Muscle layer of duodenum (tissue), 2 donors: ENCODE measurements at regions not wholly inside any gene's neighbourhood (a gene's known extent, or its start where the extent isn't known, plus 50 kb on each side); places are given as distances from the start of the nearest gene placed in this dataset.

Experiments used
- H3K27ac ChIP-seq: one replicate; pipeline ENCODE4 v1.7.0; 2013; ENCODE audit warnings: mild to moderate bottlenecking, low read length
- H3K27me3 ChIP-seq: one replicate; pipeline ENCODE4 v1.7.0; 2013; ENCODE audit warnings: low read depth, mild to moderate bottlenecking, control low read depth, low read length
- H3K36me3 ChIP-seq, 2 donors: one replicate each; pipeline ENCODE4 v1.7.0; 2013; ENCODE audit warnings: low read length in 2 of 2, control low read depth in 1 of 2, mild to moderate bottlenecking in 1 of 2; ENCODE audit not compliant: insufficient read depth in 2 of 2, control insufficient read depth in 1 of 2
- H3K4me1 ChIP-seq, 2 donors: one replicate each; pipeline ENCODE4 v1.7.0; 2013; ENCODE audit warnings: low read length in 2 of 2, mild to moderate bottlenecking in 2 of 2, control low read depth in 1 of 2, moderate library complexity in 1 of 2; ENCODE audit not compliant: insufficient read depth in 2 of 2, control insufficient read depth in 1 of 2
- H3K4me3 ChIP-seq, 2 donors: one replicate each; pipeline ENCODE4 v1.7.0; 2013; ENCODE audit warnings: low read length in 2 of 2, low read depth in 1 of 2, mild to moderate bottlenecking in 1 of 2
- H3K9me3 ChIP-seq, 2 donors: one replicate each; pipeline ENCODE4 v1.7.0; 2013; ENCODE audit warnings: low read length in 2 of 2, control low read depth in 1 of 2, mild to moderate bottlenecking in 1 of 2; ENCODE audit not compliant: control insufficient read depth in 1 of 2
- donor health status: healthy.

DNA sequence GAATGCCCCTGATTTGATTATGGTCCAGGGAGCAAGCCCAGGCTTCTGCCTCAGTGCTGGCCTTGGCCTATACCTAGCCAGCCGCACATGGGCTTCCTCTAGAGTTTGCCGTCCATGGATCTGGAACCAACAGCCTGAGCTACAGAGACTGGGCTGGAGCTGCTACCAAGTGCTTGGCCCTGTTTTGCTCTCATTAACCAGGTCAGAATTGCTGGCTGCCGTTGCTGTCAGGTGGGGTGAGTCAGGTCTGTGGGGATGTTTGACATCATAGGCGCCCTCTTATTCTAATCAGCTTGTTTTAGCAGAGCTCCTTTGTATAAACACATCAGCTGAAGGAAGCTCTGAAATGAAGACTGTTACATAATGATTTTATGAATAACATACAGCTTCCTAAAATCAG, 83.1 kb upstream of the PHACTR2 start:
- Histone ChIP-seq H3K9me3 (no peaks in the 10 kb centered on the region), H3K27ac (no peak overlapping the region), H3K4me3 (no peak overlapping the region), H3K36me3 (no peaks in the 10 kb centered on the region), H3K27me3 (no peaks in the 10 kb centered on the region), H3K4me1 (peaks cover 0 to 13% of the 10 kb centered on the region in 2 donors)

DNA sequence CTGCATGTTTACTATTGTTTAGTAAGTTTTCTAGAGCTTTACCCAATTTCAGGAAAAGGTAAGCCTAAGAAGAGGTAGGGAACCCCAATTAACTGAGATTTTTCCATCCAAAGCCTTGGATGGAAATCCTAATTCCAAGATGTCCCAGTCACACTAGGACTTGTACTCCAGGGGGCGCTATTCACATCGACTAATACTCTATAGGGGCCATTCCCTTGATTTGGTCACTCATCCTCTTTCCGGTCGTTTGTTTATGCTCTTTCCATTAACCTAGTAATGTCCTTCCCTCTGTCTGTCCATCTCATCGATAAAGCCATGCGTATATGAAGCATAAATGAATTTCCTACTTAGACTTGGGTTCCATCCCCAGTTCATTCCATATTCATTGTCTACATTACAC, 80.8 kb upstream of the FUCA2 start:
- H3K27ac ChIP-seq, result no peak overlapping the region
- H3K4me1 ChIP-seq, result peaks cover 0 to 13% of the 10 kb centered on the region in 2 donors
- no peaks in the 10 kb centered on the region for H3K9me3 ChIP-seq
- H3K27me3 ChIP-seq, result no peaks in the 10 kb centered on the region
- H3K36me3 ChIP-seq, result no peaks in the 10 kb centered on the region
- no peak overlapping the region for H3K4me3 ChIP-seq

DNA sequence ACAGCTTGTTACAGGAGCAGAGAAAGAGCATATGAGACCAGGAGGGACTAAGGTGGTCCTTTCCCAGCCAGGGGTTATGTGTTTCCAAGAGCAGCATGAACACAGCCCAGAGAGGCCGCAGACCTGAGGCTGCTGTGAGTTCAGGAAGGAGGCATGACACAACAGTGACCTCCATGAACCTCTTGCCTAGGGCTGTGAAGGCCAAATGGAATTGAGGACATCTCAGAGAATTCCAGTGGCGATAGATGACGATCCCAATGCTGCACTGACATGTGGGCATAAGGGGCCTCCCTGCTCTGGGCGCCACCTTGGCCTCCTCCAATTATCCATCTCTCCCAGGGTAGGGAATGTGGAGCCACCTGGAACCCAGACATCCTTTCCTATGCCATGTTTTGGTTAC, 79.9 kb upstream of the FUCA2 start:
- no peak overlapping the region for H3K27ac ChIP-seq
- H3K9me3 ChIP-seq, result no peaks in the 10 kb centered on the region
- H3K36me3 ChIP-seq, result no peaks in the 10 kb centered on the region
- peaks cover 0 to 8% of the 10 kb centered on the region in 2 donors for H3K4me1 ChIP-seq
- H3K27me3 ChIP-seq, result no peaks in the 10 kb centered on the region
- H3K4me3 ChIP-seq, result no peak overlapping the region

DNA sequence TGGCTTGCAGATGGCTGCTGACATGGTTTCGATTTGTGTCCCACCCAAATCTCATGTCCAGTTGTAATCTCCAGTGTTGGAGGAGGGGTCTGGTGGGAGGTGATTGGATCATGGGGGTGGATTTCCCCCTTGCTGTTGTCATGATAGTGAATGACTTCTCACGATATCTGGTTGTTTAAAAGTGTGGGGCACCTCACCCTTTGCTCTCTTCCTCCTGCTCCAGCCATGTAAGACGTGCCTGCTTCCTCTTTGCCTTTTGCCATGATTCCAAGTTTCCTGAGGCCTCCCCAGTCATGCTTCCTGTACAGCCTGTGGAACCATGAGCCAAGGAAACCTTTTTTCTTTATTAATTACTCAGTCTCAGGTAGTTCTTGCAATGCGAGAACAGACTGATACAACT, 77.6 kb upstream of the FUCA2 start:
- no peak overlapping the region for H3K4me3 ChIP-seq
- no peak overlapping the region for H3K27ac ChIP-seq
- H3K36me3 ChIP-seq, result no peaks in the 10 kb centered on the region
- peaks cover 0 to 7% of the 10 kb centered on the region in 2 donors for H3K4me1 ChIP-seq
- no peaks in the 10 kb centered on the region for H3K9me3 ChIP-seq
- H3K27me3 ChIP-seq, result no peaks in the 10 kb centered on the region

DNA sequence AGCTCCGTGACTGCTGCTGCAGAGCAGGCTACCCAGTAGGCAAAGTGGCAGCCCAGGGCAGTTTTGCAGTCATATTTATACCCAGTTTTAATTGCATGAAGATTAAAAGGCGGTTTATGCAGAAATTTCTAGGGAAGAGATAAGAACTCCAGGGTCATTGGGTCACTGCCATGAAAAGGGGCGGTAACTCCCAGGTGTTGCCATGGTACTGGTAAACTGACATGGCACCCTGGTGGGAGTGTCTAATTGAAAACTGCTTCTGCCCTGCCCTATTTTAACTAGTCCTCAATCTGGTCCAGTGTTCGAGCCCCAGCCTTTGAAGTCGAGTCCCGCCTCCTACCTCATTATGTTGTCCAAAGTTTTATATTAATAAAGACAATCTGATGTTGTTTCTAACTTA, 75.0 kb upstream of the FUCA2 start:
- Histone ChIP-seq H3K4me3 (no peak overlapping the region), H3K27ac (no peak overlapping the region), H3K9me3 (no peaks in the 10 kb centered on the region), H3K36me3 (no peaks in the 10 kb centered on the region), H3K27me3 (no peaks in the 10 kb centered on the region), H3K4me1 (peaks cover 0 to 7% of the 10 kb centered on the region in 2 donors)

DNA sequence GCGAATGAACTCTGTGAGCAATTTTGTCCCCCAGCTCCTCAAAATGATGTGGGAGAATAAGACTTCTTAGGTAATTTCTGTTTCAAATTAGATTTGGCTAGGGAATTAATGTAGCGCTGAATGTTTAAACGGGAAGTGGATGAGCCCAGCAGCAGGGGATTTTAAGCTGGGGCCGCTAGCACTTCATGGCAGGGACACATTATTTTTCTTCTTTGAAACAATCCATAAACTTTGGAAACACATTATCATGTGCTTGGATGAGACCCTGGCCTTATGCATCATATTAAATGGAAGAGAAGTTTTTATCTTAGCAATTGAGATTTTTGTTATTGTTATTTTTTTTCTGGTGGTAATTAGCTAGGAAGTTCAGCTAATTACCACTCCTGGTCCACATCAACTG, 74.2 kb upstream of the FUCA2 start:
- H3K4me3 ChIP-seq, result no peak overlapping the region
- H3K36me3 ChIP-seq, result no peaks in the 10 kb centered on the region
- peaks cover 0 to 7% of the 10 kb centered on the region in 2 donors for H3K4me1 ChIP-seq
- H3K27me3 ChIP-seq, result no peaks in the 10 kb centered on the region
- no peaks in the 10 kb centered on the region for H3K9me3 ChIP-seq
- H3K27ac ChIP-seq, result no peak overlapping the region

DNA sequence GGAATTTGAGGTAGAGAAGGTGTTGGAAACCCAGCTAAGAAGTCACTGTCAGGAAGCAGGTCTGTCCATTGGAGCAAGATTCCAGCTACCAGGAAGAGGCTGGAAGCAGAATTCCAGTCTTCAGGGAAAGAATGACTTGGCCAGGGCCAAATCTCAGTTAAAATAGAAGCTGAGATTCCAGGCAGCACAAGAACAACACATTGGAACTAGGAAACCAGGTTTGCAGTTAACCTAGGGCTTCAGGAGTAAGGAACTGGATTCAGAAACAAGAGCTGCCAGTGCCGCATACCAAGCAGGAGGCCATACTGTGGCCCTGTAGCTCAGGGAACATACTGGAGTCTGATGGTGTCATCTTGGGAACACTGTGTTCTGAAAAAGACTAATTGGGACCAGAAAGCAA, 73.7 kb upstream of the FUCA2 start:
- H3K4me3 ChIP-seq, result no peak overlapping the region
- H3K4me1 ChIP-seq, result peaks cover 0 to 7% of the 10 kb centered on the region in 2 donors
- H3K27ac ChIP-seq, result no peak overlapping the region
- no peaks in the 10 kb centered on the region for H3K36me3 ChIP-seq
- no peaks in the 10 kb centered on the region for H3K27me3 ChIP-seq
- no peaks in the 10 kb centered on the region for H3K9me3 ChIP-seq

DNA sequence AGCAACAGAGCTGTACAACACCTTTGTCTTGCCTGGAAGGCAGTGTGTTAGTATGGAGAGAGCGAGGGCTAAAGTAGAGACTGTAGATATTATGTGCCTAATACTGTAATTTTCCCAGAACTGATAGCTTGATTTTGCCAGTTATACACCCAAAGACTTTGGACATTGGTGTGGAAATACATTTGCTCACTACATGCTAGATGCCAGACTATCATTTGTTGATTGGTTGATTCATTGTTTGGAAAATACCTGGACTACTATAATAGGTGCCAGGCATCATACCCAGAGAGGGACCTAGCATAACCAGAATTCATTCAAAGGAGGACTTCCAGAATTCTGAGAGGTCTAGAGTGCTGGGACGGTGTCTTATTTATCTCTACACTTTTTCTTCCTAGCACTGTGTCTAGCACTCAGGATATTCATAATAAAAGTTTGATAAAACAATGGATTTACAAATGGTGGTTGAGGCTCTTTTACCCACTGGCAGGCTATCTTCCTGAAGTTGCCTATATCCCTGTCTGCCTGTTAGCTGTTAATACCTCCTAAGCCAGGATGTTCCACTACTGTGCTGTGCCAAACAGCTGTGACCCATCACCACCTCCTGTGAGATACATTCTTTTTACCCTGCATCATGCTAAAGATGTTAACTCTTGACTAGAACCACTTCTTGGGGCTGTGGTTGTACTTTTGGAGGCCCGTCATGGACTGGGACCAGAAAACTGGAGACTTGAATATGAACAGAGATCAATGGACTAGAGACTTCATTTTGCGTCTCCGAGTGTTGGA, 72.2 kb upstream of the FUCA2 start:
- Histone ChIP-seq H3K27me3 (no peaks in the 10 kb centered on the region), H3K4me1 (peaks cover 0 to 12% of the 10 kb centered on the region in 2 donors), H3K27ac (no peak overlapping the region), H3K36me3 (no peaks in the 10 kb centered on the region), H3K9me3 (no peaks in the 10 kb centered on the region), H3K4me3 (no peak overlapping the region)

DNA sequence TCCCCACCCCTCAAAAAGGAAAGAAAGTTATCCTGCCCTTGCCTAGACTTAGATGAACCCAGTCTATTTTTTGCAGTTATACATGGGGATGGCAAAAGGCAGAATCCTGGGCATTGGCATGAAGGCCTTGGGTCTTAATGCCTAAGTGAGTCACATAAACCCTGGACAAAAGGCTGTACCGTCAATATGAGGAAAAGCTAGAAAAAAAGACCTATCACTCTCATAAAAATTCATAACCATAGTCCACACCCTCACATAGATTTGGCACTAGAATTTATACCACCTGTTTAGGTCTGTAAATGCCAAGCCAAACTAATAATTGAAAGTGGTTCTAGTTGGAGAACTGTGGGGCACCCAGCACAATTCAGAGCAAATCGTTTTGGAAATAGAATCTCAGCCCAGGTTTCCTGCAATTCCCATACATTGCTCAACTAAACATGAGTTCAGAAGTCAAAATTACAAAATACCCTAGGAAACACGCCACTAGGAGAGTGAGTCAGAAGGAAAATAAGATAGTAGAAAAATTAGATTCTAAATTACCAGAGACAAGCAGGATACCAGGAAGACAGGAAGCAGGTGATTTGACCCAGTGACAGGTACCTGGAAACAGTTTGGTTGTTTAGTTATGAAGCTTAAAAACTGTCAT, 70.4 kb upstream of the FUCA2 start:
- no peak overlapping the region for H3K27ac ChIP-seq

DNA sequence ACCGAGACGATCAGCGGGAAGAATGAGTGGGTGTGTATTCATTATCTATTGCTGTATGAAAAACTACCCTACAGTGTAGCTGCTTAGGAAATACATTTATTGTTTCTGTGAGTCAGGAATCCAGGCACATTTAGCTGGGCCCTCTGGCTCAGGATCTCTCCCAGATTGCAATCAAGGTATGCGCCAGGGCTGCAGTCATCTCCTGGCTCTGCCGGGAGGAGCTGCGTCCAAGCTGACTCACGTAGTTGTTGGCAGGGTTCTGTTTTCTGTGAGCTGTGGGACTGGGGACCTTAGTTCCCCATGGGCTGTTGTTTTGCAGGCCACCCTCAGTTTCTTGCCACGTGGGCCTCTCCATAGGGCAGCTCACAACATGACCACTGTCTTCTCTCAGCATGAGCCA, 68.2 kb upstream of the FUCA2 start:
- no peaks in the 10 kb centered on the region for H3K36me3 ChIP-seq
- H3K4me1 ChIP-seq, result peaks cover 0 to 5% of the 10 kb centered on the region in 2 donors
- no peak overlapping the region for H3K27ac ChIP-seq
- H3K4me3 ChIP-seq, result no peak overlapping the region
- no peaks in the 10 kb centered on the region for H3K27me3 ChIP-seq
- H3K9me3 ChIP-seq, result no peaks in the 10 kb centered on the region

More for the DNA sequence above, 70.4 kb upstream of the FUCA2 start:
- H3K4me3 ChIP-seq, result no peak overlapping the region
- no peaks in the 10 kb centered on the region for H3K27me3 ChIP-seq
- H3K4me1 ChIP-seq, result peaks cover 0 to 12% of the 10 kb centered on the region in 2 donors
- no peaks in the 10 kb centered on the region for H3K36me3 ChIP-seq
- no peaks in the 10 kb centered on the region for H3K9me3 ChIP-seq

DNA sequence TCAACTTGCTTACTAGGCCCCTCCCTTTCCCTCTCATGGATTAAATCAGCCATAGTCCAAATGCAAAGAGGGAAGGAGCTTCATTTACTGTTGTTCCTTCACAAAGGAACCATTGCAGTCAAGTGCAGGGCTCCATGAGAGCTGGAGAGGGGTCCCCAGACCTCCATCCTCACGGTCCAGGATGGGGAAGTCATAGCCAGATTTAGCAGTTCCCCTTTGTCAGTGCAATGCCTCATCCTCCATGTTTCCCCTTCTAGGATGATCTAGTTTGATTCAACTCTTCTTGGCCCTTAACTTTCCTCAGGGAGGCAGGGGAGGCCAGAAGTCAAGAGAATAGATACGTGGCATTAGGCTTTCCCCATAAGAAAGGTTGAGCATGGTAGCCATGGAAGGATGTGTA, 66.5 kb upstream of the FUCA2 start:
- Histone ChIP-seq H3K27ac (no peak overlapping the region), H3K4me1 (peaks cover 0 to 5% of the 10 kb centered on the region in 2 donors)

More for the DNA sequence above, 66.5 kb upstream of the FUCA2 start:
- Histone ChIP-seq H3K36me3 (no peaks in the 10 kb centered on the region), H3K4me3 (no peak overlapping the region), H3K9me3 (no peaks in the 10 kb centered on the region), H3K27me3 (no peaks in the 10 kb centered on the region)
